HG03159 (cell line): ENCODE measurements at regions not wholly inside any gene's neighbourhood (a gene's known extent, or its start where the extent isn't known, plus 50 kb on each side); places are given as distances from the start of the nearest gene placed in this dataset.
"Not testable (repeated sequence)": the region's sequence is repeated elsewhere in the genome, so short reads cannot be mapped to it uniquely, and the experiment has no call there.

Experiments used
- ATAC-seq: cut with Tn5 transposase; IDR thresholded peaks from one replicate; pipeline ENCODE4 v1.9.1; 2021; ENCODE audit warnings: mild to moderate bottlenecking, moderate library complexity; ENCODE audit not compliant: unreplicated experiment

DNA sequence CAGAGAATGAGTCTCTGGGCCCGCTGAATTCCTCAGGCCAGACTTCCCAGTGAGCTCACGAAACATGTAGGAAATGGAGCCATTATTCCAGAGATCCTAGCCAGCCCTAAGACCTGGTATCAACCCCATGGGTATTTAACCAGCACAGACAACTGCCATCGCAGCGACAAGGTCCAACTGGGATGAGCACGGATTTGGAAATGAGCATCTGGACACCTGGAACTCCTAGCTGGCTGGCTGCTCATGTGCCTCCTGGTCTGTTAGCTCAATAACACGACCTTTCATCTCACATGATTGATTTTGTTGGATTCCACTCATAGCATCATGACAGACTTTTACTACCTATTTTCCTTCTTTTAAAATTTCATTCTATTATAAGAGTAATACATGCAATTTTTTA is 51.0 kb downstream of the POU3F3 start:
- no peak for ATAC-seq

DNA sequence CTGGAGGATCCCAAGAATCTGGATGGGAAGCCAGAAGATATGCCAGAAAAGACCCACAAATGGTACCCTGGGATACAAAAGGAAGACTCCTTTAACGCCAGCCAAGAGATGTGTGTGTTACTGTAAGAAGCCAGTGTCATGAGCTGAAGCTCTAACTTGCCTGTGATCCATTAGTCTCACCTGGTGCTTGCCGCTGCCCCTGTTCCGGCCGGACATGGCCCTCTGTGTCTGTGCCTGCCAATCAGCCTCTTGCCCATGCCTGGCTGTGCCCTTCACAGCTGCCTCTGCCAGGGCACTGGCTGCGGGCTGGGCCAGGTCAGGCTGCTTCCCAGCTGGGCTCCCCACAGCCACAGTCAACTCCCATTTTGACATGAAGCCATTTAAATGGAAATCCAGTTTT is 55.4 kb downstream of the POU3F3 start:
- no peak for ATAC-seq

DNA sequence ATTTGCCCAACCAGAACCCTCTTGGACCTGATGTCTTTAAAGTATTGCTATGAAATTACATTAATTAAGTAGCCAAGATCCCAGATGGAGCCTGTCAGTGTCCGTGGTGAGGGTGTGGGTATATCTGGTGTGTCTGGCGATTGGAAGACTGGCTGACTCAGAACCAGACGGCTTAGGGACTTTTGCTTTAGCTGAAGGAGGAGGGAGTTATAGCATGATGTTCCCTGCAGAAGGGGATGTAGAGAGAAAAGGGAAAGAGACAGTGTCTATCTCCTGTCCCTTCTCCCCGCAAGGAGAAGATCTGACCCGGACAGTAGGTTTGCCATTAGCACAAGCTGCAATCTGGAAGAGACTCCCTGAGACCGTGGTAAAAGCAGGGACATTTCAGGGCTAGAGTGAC is 60.6 kb downstream of the POU3F3 start:
- ATAC-seq: no peak

DNA sequence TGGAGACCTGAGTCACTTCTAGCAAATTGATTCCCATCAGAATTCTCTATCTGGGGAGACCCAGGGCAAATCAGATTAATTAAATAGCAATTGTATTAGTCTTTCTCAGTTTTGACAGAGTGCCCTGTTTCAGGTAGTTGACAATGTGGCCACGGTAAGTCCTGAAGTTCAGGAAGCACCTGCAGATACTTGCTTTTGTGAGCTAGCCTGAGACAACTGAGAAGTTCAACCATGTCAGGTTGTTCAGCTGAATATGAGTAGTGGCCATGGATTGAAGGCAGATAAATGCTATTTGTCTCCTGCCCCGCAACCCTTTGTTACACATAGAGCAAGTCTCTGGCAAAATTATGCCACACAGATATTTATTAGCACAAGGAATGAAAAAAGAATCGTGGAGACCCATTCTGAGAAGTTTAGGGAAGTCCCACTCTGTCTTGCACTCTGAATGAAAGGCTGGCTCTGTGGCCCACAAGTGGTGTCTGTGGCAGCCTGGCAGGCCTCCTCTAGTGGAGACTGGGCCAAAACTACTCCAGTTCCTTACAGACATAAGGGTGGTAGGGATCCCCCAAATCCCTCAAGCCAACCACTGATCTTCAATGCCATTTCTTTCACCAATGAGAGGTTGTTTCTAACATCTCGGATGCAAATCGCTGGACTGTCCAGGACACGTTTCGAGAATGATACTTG is 61.3 kb downstream of the POU3F3 start:
- no peak for ATAC-seq

DNA sequence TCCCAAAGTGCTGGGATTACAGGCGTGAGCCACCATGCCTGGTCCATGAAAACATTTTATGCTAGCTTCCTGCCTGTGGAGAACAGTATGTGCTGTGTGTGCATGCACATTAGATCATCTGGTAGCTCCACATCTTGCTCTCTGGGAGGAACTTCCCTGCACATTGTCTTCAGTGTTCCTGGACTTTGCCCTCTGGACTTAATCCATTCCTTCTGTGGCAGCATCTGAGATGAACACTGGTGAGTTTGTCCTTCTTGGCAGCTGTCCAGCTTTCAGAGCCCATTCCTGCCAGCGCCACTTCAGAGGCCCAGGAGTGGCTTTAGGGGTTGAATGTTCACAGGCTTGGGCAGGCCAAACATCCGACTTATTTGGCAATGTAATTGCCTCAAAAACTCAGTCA is 65.2 kb downstream of the POU3F3 start:
- no peak for ATAC-seq

DNA sequence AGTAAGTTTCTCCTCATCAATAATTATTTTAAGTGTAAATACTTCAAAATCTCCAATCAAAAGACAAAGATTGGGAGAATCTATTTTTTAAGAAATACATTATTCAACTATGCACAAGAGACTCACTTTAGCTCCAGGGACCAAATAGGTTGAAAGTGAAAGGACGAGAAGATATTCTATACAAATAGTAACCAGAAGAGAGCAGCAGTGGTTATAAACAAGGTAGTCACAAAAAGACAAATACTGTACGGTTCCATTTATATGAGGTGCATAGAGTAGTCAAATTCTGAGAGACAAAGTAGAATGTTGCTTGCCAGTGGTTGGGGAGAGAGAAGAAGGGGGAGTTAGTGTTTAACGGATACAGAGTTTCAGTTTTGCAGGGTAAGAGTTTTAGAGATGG is 69.8 kb downstream of the POU3F3 start:
- no peak for ATAC-seq

DNA sequence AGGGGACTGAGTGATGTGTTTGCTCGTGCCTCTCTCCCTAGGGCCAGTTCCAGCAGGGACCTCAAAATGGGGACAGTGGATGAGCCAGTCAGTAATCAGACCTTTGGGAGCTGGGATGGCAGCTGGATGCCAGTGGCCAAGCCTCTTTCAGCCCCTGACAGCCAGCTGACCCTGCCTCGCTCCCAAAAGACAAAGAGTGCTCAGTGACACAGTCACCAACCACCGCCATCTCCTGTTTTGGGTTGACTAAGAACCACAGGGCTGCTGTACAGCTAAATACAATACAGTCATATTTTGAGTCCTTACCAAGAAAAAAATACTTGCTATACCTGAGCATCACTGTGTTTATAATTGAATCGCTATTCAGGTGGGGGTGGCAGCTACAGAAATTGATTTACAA is 75.7 kb downstream of the POU3F3 start:
- no peak for ATAC-seq

DNA sequence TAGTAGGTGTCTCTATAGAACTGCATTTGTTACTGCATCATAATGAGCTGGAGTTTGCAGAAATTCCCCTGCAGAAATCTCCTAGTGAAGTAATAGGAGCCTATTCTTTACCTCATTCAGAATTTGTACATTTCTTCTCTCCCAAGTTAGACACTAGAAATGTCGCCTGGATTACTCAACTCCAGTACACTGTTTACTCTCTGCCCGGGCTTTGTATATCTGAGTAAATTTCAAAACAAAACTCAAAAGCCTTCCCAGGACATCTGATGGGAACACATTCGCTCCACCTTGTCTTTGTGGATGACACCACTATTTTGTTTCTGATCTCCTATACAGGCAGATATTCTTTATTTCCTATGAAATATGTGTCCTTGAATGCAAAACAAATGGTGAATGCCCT is 76.8 kb downstream of the POU3F3 start:
- ATAC-seq: no peak

DNA sequence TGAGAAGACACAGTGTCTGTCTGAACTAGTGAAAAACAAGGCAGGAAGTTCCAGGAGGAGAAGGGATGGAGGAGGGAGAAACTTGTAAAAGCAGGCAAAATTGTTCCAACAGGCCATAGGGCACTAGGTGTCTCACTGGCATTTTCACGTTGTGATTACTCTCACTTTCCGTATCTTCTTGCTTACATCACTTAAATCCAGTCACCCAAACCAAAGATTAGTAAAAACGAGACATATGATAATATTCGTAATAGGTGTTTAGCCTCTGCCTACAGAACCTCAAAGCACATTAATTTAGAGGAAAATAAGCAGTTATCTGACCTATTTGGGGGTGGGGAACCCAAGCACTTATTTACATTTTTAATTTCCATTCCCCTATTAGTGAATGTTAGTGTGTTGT is 78.3 kb downstream of the POU3F3 start:
- ATAC-seq: no peak

DNA sequence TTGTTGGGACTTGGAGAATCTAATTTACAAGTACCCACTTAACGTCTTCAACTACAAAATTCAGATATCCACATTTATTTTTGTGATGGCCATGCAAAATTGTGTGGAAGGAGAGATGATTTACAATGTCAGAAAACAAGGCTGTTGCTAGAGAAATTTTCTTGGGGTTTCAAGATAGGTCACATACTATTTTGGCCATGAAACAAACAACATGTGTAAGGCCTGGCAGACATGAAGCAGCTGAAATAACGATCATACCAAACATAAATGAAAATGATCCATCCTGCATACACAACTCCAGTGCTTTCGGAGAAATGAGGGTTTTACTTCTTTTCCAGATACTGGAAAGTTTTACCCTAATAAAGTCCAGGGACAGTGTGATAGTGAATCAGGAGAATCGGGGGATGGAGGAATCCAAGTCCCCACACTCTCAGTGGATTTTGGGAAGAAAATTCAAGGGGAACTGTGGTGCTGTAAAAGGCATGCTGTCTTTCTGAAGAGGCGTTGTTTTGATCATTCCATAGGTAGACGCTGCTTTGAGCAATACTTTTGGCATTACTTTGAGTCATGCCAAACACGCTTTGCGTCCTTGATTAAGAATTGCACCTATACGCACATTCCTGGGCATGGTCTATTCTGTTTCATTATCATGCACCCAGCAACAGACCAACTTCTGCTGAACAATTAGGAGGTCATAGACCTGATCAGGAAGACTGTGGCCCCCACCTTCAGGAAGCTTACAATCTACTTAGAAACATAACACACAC is 79.4 kb downstream of the POU3F3 start:
- no peak for ATAC-seq

DNA sequence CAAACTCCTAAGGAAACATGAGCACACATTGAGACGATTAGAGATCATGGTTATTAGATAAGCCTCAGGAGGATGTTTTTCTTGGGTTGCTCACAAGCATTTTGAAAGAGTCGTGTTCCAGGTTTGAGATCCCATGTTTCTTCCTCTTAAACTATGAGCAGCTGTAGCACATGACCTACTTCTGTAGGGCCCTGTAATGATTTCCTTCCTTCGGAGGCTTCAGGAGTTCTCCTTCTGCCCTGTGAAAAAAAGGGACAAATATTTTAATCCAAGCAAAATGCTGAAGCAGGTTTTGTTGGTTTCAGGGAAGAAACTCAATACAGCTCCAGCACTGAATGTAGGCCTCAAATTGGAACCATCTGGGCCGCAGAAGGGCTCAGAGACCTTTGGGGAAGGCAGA is 82.6 kb downstream of the POU3F3 start:
- ATAC-seq: no peak

DNA sequence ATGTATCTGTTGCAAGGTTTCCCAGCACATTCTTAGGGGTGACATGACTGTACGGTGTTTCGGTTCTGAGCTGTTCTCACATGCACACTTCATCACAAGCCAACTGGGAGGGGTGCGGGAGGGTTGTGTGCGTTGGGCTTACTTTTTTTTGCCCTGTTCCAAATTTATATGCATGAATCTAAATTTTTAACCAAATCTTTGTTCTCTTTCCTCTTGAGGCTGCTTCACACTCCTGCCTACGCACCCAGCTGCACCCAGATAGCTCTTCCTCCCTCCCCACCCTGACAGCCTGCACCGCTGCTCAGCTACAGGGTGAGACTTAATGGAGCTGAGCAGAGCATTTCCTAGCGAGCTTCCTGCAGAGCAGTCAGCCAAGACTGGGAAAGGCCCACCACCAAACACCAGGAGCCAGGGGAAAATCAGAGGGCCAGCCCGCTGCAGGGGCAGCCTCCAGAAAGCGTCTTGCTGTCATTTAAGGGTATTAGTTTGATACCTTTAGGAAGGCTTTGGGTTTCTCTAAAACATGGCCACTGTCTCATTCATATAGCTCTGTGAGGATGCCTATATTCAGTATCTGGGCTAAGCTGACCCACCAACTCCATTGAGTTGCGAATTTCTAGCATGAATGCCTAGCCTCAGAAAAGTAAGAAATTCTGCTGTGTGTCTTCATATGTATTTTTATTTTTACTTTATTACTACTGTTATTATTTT is 84.5 kb downstream of the POU3F3 start:
- ATAC-seq: peak; percentile 95

DNA sequence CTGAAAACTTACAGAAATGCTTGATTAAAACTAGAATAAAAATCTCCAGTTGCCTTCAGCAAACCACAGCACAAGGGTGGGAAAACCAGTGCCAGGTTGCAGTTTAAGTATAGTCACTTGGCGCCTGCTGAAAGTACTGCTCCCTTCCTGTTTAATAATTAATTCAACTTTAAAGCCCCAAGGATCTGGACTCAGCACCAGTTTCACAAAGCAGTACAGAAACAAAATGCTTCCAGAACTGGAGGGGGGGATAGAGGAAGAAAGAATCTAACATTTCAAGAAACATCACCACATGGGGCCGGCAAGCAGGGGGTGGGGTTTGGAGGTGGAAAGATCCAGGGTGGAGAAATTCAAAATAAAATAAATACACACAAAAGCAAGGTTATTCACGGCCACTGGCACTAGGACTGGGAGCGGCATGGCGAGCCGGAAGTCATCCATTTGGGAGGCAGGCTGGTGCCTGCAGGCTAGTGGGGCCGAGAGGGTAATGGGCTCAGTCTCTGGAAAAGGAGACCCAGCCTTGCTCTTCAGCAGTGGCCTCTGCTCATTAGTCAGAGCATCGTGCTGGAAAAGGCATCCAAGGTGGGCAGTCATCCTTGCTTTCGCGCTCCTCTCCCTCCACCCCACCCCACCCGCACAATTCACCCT is 85.8 kb downstream of the POU3F3 start:
- no peak for ATAC-seq

DNA sequence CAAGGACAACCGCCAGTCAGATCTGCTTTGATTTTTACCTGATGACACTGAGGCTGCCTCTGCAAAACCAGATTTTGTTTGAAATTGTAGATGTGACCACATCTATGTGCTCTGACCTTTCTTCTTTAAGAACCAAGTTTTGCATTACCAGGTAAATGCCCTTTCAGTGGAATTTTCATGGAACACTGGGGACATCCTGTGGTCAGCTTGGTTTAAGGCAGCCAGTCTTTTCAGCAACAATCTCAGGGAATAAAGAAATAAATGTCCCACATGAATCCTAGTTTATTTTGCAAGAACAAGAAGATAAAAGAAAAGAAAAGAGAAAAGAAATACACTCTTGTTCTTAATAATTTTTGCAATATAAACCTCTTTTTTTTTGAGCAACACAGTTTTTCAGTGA is 90.6 kb downstream of the POU3F3 start:
- no peak for ATAC-seq

DNA sequence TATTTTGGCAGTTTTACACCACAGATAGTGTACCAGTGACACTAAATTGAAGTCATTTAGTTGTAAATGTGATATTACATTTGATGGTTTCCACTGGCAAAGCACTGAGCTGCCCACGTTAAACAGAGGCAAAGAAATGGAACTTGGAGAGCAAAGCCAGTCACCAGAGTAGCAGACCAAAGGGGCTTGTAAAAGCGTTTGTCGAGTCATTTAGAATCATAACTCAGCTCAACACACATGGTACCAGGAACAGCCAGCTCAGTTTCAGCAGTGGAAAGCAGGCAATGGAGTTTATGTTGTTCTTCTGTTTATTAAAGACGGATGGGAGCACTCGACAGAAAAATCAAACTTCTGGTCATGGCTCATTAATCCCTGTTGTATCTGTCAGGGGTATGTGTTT is 91.2 kb downstream of the POU3F3 start:
- no peak for ATAC-seq

DNA sequence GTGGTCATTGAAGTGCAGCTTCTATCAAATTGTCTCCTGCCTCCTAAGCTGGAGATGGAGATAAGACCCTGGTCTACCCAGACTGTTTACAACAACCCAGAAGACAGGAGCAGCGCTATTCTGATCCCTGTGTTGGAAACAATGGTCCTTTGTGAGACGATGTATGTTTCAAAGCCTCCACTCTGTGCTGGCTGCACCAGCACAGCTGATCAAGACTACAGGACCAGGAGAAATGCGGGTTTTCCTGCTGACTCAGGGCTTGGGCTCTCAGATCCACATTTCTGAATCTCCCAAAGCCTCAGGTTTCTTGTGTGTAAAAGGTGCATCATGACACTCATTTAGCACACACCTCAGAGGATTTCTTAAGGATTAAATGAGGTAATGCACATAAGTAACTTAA is 92.0 kb downstream of the POU3F3 start:
- no peak for ATAC-seq

DNA sequence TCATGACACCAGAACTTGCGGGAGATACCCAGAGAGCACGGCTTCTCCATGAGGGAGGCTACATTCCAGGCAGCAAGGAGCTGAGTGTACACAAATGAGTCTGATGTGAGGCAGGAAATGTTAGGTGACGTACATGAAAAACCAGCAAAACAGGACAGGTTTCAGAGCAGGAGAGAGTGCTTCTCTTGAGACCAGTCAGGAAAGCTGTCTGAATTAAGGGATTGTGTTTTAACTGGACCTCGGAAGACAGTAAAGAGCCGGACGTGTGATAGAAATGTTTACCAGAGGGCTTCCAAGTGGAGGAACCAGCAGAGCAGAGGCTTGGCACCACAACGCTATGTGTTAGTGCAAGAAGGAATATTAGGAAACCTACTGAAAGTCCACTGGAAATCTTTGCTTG is 90.4 kb upstream of the MRPS9 start:
- not testable (repeated sequence) for ATAC-seq

DNA sequence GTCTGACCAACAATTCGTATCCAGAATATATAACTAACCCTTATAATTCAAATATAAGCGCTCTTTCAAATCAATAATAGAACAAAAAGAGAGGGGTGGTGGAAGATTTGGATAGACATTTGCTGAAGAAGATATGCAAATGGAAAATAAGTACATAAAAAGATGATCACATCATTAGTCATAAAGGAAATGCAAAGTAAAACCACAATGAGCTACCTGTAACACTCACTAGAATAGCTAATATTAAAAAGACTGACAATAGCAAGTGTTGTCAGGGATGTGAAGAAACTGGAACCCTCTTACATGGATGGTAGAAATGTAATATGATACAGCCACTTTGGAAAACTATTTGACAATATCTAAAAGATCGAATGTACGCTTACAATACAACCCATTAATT is 84.9 kb upstream of the MRPS9 start:
- no peak for ATAC-seq

DNA sequence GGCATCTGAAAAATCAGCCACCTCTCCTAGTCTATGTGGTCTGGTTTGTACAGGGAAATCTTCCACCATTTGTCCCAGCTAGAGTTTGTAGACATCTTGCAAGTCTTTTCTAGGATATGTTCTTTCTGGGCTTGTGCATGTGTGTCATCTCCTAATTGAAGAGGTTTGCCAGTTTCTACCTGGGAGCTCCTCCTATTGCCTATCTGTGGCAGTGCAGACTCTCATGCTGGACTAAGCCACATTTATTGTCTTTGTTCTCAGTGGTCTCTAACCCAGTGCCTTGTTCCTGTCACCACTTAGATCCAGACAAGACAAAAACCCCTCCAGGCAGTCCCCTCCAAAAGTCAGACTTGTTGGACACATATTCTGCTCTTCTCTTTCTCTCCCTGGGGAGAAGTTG is 72.0 kb upstream of the MRPS9 start:
- no peak for ATAC-seq

DNA sequence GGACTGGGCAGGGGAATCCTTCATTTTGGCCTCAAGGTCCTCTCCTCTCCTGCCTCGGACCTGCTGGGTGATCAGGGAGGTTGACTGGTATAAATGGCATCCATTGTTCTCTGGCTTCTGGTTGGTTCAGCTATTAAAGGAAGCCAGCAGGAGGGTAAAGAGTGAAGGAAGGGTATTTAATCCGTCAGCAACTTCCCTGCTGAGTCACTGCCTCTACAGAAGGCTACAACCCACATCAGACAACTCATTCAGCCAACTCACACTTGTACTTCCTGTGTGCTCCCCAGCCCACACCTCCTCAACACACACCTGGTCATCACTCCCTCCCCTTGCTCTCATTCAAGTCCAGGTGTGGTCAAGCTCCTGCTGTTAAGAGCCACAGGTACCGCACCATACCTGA is 68.3 kb upstream of the MRPS9 start:
- no peak for ATAC-seq

DNA sequence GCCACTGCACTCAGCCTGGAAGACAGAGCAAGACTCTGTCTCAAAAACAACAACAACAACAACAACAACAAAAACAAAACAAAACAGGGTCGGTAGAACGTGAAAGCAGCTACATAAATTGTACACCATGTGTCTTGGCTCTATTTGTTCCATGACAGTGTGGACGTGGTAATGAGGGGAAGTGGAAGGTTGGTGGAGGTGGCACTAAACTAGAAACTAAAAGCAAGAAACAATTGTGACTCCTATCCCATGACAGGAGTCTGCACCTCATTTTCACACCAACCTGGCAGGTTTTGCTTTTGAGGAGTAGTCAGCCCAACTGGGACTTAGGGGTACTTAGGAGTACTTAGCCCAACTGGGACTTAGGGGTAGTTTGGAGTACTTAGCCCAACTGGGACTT is 62.5 kb upstream of the MRPS9 start:
- no peak for ATAC-seq

DNA sequence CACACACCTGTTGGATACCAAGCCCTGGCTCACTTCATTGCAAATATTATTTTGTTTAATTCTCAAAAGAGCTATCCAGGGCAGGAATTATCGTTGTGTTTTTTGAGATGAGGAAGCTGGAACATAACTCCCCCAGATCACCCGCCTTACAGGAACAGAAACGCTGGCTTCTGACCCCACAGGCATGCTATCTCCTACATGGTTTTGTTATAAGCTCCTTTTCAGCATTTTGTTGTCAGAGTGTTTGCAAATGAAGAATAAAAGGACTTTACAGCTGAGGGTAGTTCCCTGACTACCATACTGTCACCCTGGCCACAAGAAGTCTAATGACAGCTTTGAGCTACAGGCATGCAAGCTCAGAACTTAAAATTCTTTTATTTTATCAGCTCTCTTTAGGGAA is 62.0 kb upstream of the MRPS9 start:
- ATAC-seq: no peak
